UCSD-AML1 (cell line): ENCODE measurements at regions not wholly inside any gene's neighbourhood (a gene's known extent, or its start where the extent isn't known, plus 50 kb on each side); places are given as distances from the start of the nearest gene placed in this dataset.

Experiments
- DNase-seq: peaks from one replicate; lab custom pipeline; 2025; ENCODE audit not compliant: unreplicated experiment; lab: John Stamatoyannopoulos, UW

GRCh38 chr21:18460979-18461378, 57.4 kb upstream of the TMPRSS15 start:
- DNase-seq, result no peak

- DNase-seq, result no peak
These were observed 58.2 kb upstream of the TMPRSS15 start for GRCh38 chr21:18461743-18462142.

- DNase-seq, result no peak
These were observed 64.1 kb upstream of the TMPRSS15 start for GRCh38 chr21:18467715-18468114.

- no peak for DNase-seq
These were observed 65.2 kb upstream of the TMPRSS15 start for GRCh38 chr21:18468790-18469189.

- DNase-seq, result no peak
These were observed 73.1 kb upstream of the TMPRSS15 start for GRCh38 chr21:18476639-18477038.

GRCh38 chr21:18477043-18477442, 73.5 kb upstream of the TMPRSS15 start:
- no peak for DNase-seq

GRCh38 chr21:18478513-18478912, 74.9 kb upstream of the TMPRSS15 start:
- DNase-seq, result no peak

GRCh38 chr21:18488252-18488651, 84.7 kb upstream of the TMPRSS15 start:
- DNase-seq, result no peak

GRCh38 chr21:18493422-18493821, 89.8 kb upstream of the TMPRSS15 start:
- DNase-seq, result no peak

- no peak for DNase-seq
These were observed 91.9 kb upstream of the TMPRSS15 start for GRCh38 chr21:18495523-18495922.

GRCh38 chr21:18498431-18498830, 94.8 kb upstream of the TMPRSS15 start:
- DNase-seq, result no peak

- DNase-seq, result no peak
These were observed 96.3 kb upstream of the TMPRSS15 start for GRCh38 chr21:18499761-18500376.

- DNase-seq, result no peak
These were observed 114.5 kb upstream of the TMPRSS15 start for GRCh38 chr21:18518054-18518481.

- DNase-seq, result no peak
These were observed 117.6 kb upstream of the TMPRSS15 start for GRCh38 chr21:18521204-18521603.

- DNase-seq, result no peak
These were observed 118.8 kb upstream of the TMPRSS15 start for GRCh38 chr21:18522181-18522972.

GRCh38 chr21:18524097-18524880, 120.7 kb upstream of the TMPRSS15 start:
- no peak for DNase-seq

- no peak for DNase-seq
These were observed 125.7 kb upstream of the TMPRSS15 start for GRCh38 chr21:18529254-18529653.

GRCh38 chr21:18542081-18542480, 138.5 kb upstream of the TMPRSS15 start:
- no peak for DNase-seq

GRCh38 chr21:18545908-18546307, 142.3 kb upstream of the TMPRSS15 start:
- no peak for DNase-seq

- DNase-seq, result no peak
These were observed 143.8 kb upstream of the TMPRSS15 start for GRCh38 chr21:18547347-18547746.

GRCh38 chr21:18548249-18548648, 144.7 kb upstream of the TMPRSS15 start:
- no peak for DNase-seq
